ENCODE measurements at regions not wholly inside any gene's neighbourhood (a gene's known extent, or its start where the extent isn't known, plus 50 kb on each side); places are given as distances from the start of the nearest gene placed in this dataset.

GRCh38 chr11:116431842-116432241 lies 340.9 kb downstream of the BUD13 start:
- no peak for DNase-seq

DNA sequence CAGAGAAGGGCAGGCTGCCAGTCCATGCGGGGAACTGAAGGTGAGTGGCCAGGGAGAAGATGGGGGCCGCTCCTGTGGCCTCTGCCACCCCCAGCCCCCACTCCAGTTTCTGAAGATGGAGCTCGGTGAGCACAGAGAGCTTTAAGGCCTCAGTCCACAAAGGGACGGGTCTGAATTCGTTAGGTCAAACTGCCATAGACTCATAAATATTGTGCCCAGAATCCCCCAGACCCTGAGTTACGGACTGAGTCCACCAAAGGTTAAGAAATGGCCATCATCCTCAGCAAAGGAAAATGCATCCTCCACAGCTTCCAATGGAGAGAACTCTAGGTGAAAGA lies 344.2 kb downstream of the BUD13 start:
- DNase-seq: no peak

DNA sequence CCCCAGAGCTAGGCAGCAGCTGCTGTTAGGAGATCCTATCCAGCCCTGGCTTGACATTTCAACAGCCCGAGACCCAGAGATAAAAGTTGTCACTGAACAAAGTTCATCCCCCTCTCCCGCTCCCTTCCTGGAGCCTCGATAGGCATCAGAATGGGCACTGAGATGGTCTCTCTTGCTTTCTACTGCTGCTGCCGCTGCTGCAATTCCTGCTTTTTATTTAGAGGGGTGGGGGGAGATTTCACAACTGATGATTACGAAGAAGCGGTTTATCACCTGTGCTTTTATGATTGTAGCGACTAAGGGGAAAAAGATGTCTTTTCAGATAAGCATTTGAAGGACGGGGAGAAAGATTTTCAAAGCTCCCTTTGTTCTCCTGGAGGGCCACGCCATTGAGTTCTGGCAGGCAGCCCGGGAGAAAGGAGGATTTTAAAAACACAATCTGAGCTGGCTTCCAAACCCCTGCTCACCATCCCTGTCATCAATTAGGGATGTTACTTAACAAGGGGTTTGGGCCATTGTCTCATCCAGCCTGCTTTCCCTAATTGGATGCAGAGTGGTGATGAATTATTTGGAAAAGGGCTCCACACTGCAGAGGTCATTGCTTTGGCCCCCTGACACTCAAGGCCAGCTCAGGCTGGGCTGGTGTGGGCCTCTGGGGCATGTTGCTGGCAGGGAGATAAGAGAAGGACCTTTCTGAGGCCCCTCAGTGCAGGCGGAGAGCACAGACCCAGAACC lies 344.7 kb downstream of the BUD13 start:
- no peak for DNase-seq

DNA sequence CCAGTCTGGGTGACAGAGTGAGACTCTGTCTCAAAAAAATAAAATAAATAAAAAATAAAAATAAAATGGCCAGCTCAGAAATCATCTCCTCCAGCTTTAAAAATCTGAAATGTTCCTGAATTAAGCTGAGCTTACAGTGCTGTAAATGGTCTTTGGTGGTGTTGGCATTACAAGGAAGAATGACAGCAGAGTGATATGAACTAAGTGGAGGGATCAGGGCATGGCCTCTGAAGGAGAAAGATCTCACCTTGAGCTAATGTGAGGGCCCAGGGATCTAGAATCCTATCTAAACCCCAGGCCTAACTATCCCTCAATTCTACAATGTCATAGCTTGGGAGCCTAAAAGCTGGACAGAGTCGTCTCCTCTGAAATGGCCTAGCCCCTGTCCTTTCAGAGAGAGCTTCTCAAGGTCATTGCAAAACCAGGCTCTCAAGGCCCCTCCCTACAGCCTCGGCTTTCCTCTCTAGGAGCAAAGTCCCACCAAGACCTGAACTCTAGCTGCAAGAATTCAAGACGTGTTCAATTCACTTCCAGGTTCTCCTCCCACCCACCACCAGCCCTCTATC lies 345.4 kb downstream of the BUD13 start:
- no peak for DNase-seq

DNA sequence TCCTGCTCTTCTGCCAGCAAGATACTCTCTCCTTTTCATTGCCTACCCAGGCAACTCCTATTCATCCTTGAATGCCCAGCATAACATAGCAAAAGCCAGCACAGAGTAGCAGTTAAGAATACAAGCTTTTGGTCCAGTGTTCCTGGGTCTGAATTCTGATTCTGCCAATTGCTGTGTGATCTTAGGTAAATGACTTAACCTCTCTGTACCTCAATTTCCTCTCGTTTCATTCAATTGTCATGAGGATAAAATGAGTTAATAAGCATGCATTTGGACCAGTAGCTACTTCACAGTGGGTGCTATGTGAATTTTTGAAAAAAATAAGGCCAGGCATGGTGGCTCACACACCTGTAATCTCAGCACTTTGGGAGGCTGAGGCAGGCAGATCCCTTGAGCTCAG lies 346.0 kb downstream of the BUD13 start:
- DNase-seq: no peak

DNA sequence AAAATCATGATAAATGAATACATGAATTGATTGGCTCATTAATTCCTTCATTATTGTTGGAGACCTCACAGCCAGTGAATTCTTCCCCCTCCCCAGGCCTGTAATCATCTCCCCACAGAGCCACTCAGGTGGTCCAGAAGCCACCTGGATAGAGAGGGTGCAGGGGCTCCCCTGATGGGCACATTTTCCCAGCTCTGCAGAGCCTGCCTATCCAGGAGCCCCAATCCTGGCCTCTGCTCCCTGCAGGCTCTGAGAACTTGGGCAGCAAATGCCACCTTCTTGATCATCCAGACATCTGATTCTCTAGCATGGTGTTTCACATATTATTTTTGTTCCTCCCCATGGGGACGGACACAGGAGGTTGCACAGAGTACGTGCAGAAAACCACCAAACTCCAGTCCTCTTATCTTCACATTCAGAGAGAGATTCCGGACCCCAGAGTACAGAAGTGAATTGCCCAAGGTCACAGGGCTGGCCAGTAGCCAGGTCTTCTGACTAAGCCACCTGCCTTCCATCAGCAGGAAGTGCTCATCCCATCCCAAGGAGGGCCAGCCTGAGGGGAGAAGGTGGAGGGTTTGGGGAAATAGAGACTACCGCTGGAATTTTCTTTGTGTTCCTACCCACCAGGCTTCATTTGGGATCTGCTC lies 348.0 kb downstream of the BUD13 start:
- DNase-seq: no peak

DNA sequence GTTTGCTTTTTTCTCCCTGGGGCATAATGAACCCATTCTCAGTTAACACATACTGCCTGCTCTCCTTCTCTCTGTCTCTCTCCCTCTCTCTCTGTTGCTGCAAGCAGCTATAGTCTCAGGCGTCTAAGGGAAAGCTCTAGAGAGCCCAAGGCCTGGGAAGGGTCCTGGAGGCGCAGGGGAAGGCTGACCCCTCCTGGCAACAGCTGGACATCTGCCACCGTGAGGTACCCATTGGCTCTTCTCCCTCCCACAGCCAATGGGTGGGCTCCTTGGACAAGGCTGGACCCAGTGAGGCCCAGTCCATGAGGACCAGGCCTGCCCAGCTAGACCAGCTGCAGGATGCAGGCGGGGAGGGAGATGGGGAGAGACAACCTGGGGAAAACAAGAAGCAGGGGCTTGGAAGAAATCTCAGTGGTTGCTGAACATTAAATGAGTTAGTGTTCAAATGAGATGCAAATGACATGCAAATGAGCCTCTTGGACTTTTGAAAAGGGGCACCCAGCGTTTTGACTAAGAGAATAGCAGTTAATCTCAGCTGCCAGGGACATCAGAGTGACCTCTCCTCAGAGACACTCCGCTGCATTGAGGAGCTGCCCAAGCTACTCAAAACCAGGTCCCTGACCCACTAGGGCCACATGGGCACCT lies 349.7 kb downstream of the BUD13 start:
- DNase-seq: no peak

GRCh38 chr11:116422556-116422955 lies 350.2 kb downstream of the BUD13 start:
- no peak for DNase-seq

GRCh38 chr11:116421529-116422185 lies 351.1 kb downstream of the BUD13 start:
- DNase-seq: no peak

GRCh38 chr11:116420770-116421528 lies 351.8 kb downstream of the BUD13 start:
- DNase-seq: no peak

DNA sequence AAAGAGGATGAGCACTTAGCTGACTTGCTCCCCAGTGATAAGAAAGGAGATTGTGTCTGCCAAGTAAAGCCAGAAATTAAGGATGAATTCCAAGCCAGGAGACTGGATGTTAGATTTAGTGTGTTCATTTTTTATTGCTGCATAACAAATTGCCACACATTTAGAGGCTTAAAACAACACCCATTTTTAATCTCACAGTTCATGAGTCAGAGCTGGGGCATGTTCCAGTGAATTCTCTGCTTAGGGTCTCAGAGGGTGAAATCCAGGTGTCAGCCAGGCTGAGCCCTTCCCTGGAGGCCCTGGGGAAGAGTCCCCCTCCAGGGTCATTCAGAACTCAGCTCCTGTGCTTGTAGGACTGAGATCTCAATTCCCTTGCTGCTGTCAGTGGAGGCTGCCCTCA lies 352.8 kb downstream of the BUD13 start:
- DNase-seq: no peak

GRCh38 chr11:116418388-116419041 lies 354.3 kb downstream of the BUD13 start:
- DNase-seq: no peak

GRCh38 chr11:116416852-116417251 lies 355.9 kb downstream of the BUD13 start:
- no peak for DNase-seq

DNA sequence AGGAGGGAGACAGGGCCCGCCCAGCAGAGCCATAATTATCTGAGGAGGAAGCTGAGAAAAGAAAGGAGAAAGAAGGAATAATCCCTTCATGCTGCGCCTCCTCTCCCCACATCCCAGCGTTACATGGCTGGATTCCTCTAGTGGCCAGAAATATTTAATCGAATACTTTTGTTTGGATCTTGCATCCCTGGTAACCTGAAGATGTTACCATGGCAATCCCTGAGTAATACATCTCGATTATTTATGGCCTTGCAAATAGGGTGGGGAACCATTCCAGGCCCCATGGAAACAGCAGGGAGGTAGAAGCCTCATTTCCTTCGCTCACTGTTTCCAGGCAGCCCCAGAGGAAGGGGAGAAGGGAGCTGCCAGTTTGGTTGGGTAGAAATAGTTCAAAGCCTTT lies 357.7 kb downstream of the BUD13 start:
- DNase-seq: no peak

GRCh38 chr11:116414357-116414880 lies 358.4 kb downstream of the BUD13 start:
- no peak for DNase-seq

DNA sequence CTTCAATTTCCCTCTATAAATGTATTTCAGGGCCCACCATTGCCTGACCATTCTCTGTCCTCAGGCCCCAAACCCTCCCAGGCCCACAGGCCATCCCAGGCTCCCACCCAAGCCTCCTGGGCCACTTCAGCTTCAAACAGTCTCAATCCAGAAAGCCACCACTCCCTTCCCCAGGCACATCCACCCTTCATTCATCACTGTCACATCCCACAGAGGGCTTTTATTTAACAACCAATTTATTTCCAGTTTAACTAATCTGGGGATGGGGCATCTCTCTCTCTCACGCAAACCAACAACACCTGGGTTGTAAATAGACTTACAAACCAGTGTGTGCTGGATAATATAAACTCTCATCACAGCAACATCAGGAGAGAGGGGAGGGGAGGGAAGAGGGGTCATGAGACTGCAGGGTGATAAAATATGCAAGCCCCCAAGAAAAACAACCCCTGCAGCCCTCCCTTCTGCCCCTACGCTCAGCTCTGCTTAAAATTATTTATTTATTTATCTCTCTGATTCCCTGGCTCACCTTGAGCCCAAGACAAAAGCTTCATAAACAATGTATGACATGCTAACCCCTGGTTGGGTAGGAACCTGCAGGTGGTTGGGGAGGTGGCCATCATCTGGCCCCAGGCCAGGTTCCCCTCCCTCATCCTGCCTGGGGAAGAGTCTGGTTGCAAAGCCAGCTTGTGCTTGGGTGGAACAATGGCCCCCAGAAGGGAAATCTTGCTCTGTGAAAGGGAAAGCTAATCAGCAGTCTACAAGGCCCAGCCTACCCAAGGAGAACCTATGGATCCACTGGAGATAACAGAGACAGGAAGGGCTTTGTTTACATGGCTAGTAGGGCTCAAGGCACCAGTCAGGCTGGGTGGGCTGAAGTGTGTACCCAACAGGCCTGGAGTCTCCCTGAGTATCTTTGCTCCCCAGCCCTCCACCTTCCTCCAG lies 359.2 kb downstream of the BUD13 start:
- DNase-seq: no peak

DNA sequence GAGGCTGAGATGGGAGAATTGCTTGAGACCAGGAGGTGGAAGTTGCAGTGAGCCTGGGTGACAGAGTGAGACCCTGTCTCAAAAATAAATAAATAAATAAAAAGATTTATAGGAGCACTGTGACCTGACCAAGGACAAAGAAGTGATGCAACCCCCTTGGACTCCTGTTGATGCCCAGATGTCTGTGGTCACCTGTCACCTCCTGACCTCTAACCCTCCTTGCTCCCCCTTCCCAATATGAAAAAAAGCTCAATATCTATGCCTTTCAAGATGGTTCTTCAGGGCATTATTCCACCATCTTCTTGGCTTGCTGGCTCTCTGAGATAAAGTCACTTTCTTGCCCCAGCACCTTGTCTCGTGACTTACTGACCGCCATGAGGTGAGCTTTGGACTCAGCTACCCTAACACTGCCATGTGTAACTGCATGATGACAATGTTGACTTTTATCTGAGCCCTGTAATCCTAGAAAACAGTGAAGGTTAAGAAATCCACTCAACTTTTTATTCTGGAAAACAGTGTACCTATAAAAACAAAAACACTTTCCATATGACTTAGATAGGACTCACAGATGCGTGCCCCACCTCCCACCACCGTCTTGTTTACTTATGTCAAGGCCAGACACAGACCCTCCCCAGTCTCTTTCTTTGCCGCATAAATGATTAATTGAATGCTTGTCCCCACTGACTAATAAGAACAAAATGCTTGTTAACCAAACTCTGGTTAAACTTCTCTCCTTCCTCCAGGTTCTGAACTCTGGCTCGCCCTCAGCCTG lies 360.5 kb downstream of the BUD13 start:
- DNase-seq: no peak

GRCh38 chr11:116409238-116409637 lies 363.5 kb downstream of the BUD13 start:
- DNase-seq: no peak

DNA sequence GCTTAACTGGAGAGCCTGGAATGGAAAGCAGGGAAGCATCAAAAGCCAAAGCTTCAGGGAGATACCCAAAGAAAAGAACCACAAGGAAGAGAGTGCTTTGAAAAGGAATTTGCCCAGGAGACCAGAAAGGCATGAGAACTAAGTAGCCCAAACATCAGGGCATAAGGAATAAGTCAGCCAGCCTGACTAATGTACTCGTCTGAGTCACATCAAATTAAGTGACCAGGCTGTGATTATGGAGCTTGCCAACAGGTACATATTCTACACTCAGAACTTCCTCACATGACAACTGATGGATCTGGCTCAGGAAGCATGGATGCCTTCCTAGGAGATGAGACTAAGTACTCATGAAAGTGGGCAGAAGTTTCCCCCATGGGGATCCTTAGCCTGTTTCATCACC lies 366.7 kb downstream of the BUD13 start:
- no peak for DNase-seq

DNA sequence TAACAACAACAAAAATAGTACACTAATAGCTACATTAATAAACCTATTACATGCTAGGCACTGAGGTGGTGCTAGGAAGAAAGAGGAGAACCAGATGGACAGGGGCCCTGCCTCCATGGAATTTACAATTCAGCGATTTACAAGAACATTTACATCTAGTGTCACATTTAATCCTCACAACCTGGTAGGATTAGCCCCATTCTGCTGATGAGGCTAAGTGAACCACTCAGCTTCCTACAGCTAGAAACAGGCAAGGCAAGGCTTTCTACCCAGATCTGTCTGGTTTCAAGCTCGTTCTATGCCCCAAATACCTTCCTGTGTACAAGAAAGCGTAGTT lies 368.4 kb downstream of the BUD13 start:
- DNase-seq: no peak

Data from stimulated activated CD4-positive, alpha-beta T cell treated with anti-CD3 and anti-CD28 coated beads, Interleukin-1b, Interleukin-23, amount 100 ng/mL, for 48 hours (primary cell).